Glomerular endothelial cell (primary cell): ENCODE measurements at regions not wholly inside any gene's neighbourhood (a gene's known extent, or its start where the extent isn't known, plus 50 kb on each side); places are given as distances from the start of the nearest gene placed in this dataset.

Experiments used
- DNase-seq: peaks from one replicate; pipeline ENCODE4 v3.0.0-alpha.2; 2011; ENCODE audit warnings: low read depth, low spot score; ENCODE audit errors: extremely low read depth

GRCh38 chr10:83164156-83164555 is 975.2 kb upstream of the GHITM start:
- no peak for DNase-seq

- DNase-seq = no peak
Measured at GRCh38 chr10:83165265-83165664, 974.0 kb upstream of the GHITM start.

DNA sequence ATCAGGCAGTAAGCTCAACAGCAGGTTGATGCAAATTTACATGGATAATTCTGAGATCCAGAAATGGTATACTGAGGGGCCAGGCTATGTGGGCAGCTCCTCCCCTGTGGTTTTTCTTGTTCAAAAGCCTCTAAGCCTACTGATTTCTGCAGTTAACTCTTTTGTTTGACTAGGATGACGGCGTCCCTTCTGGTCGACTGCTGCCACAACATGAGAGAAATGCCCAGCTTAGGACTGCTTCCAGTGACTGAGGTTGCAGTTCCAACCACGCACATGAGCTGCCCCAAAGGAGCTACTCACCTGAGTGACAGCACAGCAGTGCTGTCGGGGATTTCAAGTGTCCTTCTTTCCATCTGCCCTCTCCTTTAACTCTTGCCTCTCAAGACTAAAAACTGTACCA is 973.0 kb upstream of the GHITM start:
- no peak for DNase-seq

GRCh38 chr10:83167081-83167480 is 972.2 kb upstream of the GHITM start:
- DNase-seq = no peak

- no peak for DNase-seq
Measured at GRCh38 chr10:83176901-83177300, 962.4 kb upstream of the GHITM start.

GRCh38 chr10:83178526-83178925 is 960.8 kb upstream of the GHITM start:
- DNase-seq = no peak

DNA sequence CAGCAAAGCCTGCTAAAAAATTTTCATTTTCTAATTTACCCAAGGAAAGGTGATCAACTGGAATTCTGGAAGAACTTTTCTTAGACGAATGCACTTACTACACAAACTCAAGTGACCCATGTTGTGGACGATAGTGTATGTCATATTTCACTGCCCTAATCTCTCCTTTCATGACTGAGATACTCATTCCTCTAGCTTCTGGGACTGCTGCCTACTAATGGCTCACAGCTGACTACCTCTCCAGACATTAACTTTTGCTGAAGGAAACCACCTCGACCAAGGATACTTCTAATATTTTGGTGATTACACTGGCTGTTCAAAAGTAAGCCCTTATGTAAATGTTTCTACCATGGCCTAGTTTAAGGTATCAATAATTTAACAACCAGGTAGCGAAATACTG is 959.9 kb upstream of the GHITM start:
- DNase-seq = no peak

GRCh38 chr10:83182076-83182475 is 957.2 kb upstream of the GHITM start:
- DNase-seq = no peak

DNA sequence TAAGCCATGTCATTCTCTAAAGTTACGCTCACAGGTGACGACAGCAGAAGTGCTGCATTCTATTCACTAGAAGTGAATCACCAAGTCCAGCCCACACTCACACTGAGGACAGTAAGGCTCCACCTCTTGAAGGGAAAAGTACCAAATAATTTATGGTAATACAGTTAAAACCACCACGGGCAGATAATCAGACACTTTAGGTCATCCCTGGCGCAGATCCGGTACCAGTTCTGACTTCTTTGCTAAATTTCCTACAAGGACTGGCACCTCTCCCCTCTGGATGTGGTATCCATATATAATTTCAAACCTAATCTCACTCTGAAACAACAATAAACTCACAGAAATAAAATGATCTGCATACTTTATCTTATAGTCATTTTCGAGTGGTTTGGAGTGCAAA is 954.7 kb upstream of the GHITM start:
- DNase-seq = no peak

- no peak for DNase-seq
Measured at GRCh38 chr10:83190614-83191013, 948.7 kb upstream of the GHITM start.

GRCh38 chr10:83193026-83193425 is 946.3 kb upstream of the GHITM start:
- no peak for DNase-seq

DNA sequence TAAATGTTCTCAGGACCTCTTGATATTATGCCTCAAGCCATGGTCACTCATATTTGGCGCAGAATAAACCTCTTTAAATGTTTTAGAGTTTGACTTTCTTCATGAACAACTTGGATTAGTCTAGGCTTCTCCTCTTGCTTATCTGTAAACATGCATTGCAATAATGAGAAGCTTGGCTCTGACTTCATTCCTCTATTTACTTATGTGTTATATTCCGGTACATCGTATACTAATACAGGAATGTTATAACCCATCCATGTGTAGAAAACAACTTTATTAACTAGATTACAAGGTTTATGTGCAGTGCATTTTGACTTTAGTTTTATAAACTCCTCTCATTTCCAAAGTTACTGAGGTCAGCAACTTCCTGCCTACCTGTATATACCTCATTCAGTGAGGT is 944.3 kb upstream of the GHITM start:
- no peak for DNase-seq

GRCh38 chr10:83199374-83199773 is 939.9 kb upstream of the GHITM start:
- DNase-seq = no peak

DNA sequence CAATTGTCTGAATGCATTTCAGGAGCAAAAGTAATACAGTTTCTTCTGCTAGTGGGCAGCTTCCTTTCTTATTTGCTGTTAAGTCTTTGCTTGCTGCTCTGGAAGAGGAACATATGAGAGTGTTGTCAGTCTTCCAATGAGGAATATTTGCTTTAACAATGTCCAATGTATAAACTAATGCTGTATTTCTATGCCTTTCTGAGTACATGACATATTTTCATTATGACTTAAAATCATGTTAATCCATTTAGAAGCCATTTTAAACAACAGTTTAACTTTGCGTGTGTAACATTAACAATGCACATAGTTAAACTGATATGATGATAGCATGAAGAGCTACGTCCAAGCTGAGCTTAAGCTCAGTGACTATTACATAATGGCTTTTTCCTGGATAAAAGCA is 933.4 kb upstream of the GHITM start:
- no peak for DNase-seq

- no peak for DNase-seq
Measured at GRCh38 chr10:83212632-83213334, 926.5 kb upstream of the GHITM start.

DNA sequence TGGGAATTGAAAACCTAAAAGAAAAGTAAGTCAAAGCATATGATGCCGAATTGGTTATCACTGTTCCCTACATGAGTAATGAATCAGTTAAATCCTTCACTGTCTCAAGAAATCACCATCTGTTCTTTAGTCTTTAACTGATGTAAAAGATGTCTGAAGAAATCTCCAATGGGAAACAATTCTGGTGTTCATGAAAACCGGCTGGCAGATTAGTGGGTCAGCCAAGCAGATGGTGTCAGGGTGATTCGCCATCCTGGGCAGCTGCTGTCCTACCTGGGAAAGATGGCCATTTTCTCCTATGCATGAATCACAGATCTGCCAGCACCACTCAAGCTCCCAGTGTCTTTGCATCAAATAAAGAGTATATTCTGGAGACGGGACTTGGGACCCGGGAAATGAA is 925.2 kb upstream of the GHITM start:
- DNase-seq = no peak

GRCh38 chr10:83218205-83218604 is 921.1 kb upstream of the GHITM start:
- DNase-seq = no peak

DNA sequence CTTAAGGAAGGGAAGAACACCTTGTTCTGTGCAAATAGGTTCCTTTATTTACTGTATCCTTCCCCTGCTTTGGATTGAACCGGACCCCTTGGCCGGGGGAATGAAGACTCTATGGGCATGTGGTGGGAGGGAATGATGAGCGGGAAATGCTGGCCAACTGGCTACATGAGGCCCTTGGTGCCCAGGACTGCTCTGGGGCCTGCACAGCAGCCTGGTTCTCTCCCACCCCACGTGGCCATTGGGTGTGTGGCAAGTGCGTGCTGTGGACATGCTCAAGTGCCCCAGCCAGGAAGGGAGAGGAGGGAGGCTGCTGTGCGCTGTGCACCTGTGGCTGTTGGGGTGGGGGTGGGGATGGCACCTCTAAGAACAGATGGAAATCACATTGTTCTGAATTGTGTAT is 917.0 kb upstream of the GHITM start:
- no peak for DNase-seq

DNA sequence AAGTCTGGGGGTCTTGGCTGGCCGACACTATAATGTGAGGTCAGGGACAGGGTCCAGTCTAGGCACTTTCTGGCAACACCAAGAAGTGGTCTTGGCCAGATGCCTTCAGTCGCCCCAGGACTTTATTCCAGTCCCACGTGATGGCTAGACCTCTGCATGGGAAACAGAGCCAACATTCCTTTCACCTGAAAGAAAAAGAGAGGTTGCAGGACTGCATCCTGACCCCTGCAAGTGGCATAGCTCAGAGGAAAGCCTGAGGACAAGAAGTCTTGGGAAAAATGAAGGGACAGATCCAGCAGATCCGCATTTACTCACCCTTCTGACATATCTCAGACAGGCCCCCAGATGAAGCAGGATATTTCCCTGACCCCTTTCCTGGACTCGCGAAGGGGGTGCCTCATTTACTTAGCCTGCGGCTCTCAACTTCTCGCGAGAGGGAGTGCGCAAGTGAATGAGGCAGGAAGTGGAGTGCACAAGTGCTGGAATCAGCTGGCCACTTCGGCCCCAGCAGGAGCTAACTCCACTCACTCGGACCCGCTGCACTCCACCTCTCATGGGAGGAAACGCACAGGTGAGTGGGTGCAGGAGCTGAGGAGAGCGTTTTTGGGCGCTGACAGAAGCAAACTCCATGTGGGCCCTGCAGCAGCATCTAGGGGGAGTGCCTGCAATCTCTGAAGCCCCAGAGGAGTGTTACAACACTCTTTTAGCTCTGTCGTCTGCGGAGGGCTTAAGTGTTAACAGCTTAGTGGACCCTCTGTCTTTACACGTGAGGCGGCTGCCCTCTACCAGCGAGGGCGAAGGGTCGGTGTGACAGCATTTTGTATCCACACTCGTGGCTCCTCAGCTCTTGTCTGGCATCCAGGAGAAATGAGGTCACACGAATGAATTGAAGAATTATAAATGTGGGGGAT is 916.2 kb upstream of the GHITM start:
- no peak for DNase-seq

DNA sequence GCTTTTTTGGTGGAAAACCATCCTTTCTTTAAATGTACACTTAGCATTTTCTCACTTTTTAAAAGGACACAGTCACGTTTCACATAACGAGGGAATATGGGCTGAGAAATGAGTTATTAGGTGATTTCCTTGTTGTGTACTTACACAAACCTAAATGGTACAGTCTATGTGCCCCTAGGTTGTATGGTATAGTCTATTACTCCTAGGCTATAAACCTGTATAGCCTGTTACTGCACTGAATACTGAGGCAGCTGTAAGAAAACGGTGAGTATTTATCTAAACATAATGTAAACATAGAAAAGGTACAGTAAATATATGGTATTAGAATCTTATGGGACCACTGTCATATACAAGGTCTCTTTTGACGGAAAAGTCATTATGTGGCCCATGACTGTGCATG is 913.5 kb upstream of the GHITM start:
- no peak for DNase-seq

GRCh38 chr10:83229991-83230390 is 909.3 kb upstream of the GHITM start:
- DNase-seq = no peak

- no peak for DNase-seq
Measured at GRCh38 chr10:83233691-83234090, 905.6 kb upstream of the GHITM start.
